Upper lobe of left lung (tissue), 4 donors: ENCODE measurements at regions not wholly inside any gene's neighbourhood (a gene's known extent, or its start where the extent isn't known, plus 50 kb on each side); places are given as distances from the start of the nearest gene placed in this dataset.

Source experiments
- EP300 ChIP-seq, 4 donors: sonication (generic); formaldehyde crosslinking; IDR thresholded peaks; one replicate each; pipeline ENCODE4 v1.5.1; 2017; ENCODE audit warnings: antibody characterized with exemption in 4 of 4, control low read depth in 2 of 4
- POLR2A ChIP-seq, 4 donors: fragments of 450-650 bp; IDR thresholded peaks; one replicate each; pipeline ENCODE4 v1.5.1; 2016 to 2017; ENCODE audit warnings: antibody characterized with exemption in 4 of 4, mild to moderate bottlenecking in 2 of 4
- POLR2AphosphoS5 ChIP-seq, 2 donors: sonication (generic); formaldehyde crosslinking; IDR thresholded peaks; one replicate each; pipeline ENCODE4 v1.5.1; 2017; ENCODE audit warnings: antibody characterized with exemption in 2 of 2
- TF ChIP-seq, protein P1 (sequence below), 6 experiments: fragments of 450-650 bp in 4 of 6; fragments of 200-600 bp in 2 of 6; sonication (generic) in 2 of 6; IDR thresholded peaks; one replicate each; pipeline ENCODE4 v1.5.1; 2016 to 2019; ENCODE audit warnings: antibody characterized with exemption in 6 of 6

DNA sequence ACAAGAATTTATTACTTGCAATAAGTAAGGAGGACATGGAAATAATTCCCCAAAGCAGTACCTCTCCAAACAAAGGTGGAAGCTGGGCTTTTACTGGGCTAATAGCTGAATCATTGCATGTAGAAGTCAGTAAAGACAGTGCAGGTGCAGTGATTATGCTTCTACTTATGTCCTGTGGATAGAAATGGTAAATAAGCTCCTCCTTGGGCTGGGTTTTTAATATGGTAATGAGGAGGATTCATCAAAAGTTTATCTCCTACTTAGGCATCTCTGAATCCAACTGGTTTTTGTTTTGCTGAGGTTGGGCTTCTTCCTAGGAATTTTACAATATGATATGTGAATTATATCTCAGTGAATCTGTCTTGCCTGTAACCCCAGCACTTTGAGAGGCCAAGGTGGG is 297.4 kb upstream of the MC4R start:
- TF ChIP-seq, protein P1, sequence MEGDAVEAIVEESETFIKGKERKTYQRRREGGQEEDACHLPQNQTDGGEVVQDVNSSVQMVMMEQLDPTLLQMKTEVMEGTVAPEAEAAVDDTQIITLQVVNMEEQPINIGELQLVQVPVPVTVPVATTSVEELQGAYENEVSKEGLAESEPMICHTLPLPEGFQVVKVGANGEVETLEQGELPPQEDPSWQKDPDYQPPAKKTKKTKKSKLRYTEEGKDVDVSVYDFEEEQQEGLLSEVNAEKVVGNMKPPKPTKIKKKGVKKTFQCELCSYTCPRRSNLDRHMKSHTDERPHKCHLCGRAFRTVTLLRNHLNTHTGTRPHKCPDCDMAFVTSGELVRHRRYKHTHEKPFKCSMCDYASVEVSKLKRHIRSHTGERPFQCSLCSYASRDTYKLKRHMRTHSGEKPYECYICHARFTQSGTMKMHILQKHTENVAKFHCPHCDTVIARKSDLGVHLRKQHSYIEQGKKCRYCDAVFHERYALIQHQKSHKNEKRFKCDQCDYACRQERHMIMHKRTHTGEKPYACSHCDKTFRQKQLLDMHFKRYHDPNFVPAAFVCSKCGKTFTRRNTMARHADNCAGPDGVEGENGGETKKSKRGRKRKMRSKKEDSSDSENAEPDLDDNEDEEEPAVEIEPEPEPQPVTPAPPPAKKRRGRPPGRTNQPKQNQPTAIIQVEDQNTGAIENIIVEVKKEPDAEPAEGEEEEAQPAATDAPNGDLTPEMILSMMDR (IDR thresholded peaks at IDR 0.05), result no peak
- TF ChIP-seq POLR2A (IDR thresholded peaks at IDR 0.05), result no peak
- no peak for TF ChIP-seq POLR2AphosphoS5 (IDR thresholded peaks at IDR 0.05)
- TF ChIP-seq EP300 (IDR thresholded peaks at IDR 0.05), result no peak
